ENCODE measurements at regions not wholly inside any gene's neighbourhood (a gene's known extent, or its start where the extent isn't known, plus 50 kb on each side); places are given as distances from the start of the nearest gene placed in this dataset.
A peak's percentile ranks its signal among the peaks of the same experiment; 100 is the strongest.

GRCh38 chrX:8346892-8347291, 117.7 kb upstream of the VCX3B start:
- peaks cover 0 to 5% (median 0%) of the 10 kb centered on the region in 10 experiments; a peak in 1 of 20 replicates for H3K4me1 ChIP-seq
- H3K27ac ChIP-seq, result no peak overlapping the region
- H3K36me3 ChIP-seq, result no peaks in the 10 kb centered on the region
- no peak overlapping the region for H3K9ac ChIP-seq
- H4K20me1 ChIP-seq, result no peaks in the 10 kb centered on the region
- TF ChIP-seq Cebpa-rat (IDR thresholded peaks at IDR 0.05), result no peak
- no peak overlapping the region for H3K4me3 ChIP-seq
- no peaks in the 10 kb centered on the region for H3K9me3 ChIP-seq (replicated peaks in 1 of 11)
- H3K4me2 ChIP-seq, result no peak overlapping the region
- no peaks in the 10 kb centered on the region for H3K27me3 ChIP-seq

DNA sequence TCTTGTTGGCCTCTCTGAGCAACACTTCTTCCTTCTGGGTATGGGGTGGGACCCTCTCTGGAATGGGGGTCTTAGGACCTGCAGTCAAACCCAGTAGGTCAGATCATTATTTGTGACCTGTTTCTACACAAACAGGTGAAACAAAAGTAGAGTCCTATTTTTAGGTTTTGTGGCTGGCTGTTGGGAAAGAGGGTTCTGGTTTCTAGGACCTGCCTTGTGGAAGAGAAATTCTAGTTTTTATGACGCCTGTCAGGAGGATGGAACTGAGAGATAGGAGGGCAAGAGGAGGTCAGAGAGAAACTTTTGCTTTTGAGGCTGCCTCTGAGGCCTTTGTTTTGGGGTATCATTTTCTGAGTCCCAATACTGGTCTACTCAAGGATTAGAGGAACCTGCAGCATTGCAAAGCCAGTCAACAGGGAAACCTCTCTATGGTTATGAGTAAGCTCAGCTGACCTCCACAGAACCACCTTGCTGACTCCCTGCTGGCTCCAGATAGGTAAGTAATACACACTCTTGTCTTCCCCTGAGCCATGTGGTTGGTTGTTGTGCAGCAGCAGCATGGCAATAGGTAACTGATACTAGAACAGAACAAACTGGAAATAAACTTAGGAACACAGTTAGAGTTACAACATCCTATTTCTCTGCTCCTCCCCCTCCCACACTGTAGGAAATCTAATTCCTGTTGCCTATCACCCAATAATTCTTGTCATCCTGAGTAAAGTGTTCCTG, 114.7 kb upstream of the VCX3B start:
- Histone ChIP-seq H3K27me3 (no peaks in the 10 kb centered on the region), H3K4me3 (no peak overlapping the region), H3K27ac (no peak overlapping the region), H3K36me3 (no peaks in the 10 kb centered on the region), H3K9ac (no peak overlapping the region), H3K4me1 (no peaks in the 10 kb centered on the region), H3K9me3 (replicated peaks in 1 of 11) (no peaks in the 10 kb centered on the region), H4K20me1 (no peaks in the 10 kb centered on the region), H3K4me2 (no peak overlapping the region)
- no peak for TF ChIP-seq Cebpa-rat (IDR thresholded peaks at IDR 0.05)

- no peak for TF ChIP-seq Cebpa-rat (IDR thresholded peaks at IDR 0.05)
- Histone ChIP-seq H3K27ac (no peak overlapping the region), H3K27me3 (no peaks in the 10 kb centered on the region), H3K4me2 (no peak overlapping the region), H3K4me1 (no peaks in the 10 kb centered on the region), H3K9me3 (replicated peaks in 1 of 11) (no peaks in the 10 kb centered on the region), H3K9ac (no peak overlapping the region), H4K20me1 (no peaks in the 10 kb centered on the region), H3K4me3 (no peak overlapping the region), H3K36me3 (no peaks in the 10 kb centered on the region)
Measured at GRCh38 chrX:8358302-8358701, 106.3 kb upstream of the VCX3B start.

- Histone ChIP-seq H4K20me1 (no peaks in the 10 kb centered on the region), H3K4me1 (peaks cover 0 to 7% (median 6%) of the 10 kb centered on the region in 10 experiments; a peak in 4 of 20 replicates), H3K27me3 (no peaks in the 10 kb centered on the region), H3K4me2 (peak overlapping the region in 5 of 11 experiments; percentile 7 to 45 (median 30); a peak in 6 of 22 replicates), H3K4me3 (no peak overlapping the region), H3K36me3 (no peaks in the 10 kb centered on the region), H3K9ac (no peak overlapping the region), H3K9me3 (replicated peaks in 1 of 11) (no peaks in the 10 kb centered on the region), H3K27ac (no peak overlapping the region)
- no peak for TF ChIP-seq Cebpa-rat (IDR thresholded peaks at IDR 0.05)
Measured at GRCh38 chrX:8364369-8365141, 100.1 kb upstream of the VCX3B start.

GRCh38 chrX:8366481-8366880, 98.1 kb upstream of the VCX3B start:
- H3K4me3 ChIP-seq, result no peak overlapping the region
- H3K36me3 ChIP-seq, result no peaks in the 10 kb centered on the region
- no peak for TF ChIP-seq Cebpa-rat (IDR thresholded peaks at IDR 0.05)
- no peaks in the 10 kb centered on the region for H3K27me3 ChIP-seq
- H3K4me1 ChIP-seq, result peaks cover 0 to 7% (median 6%) of the 10 kb centered on the region in 10 experiments; a peak in 4 of 20 replicates
- H3K9me3 ChIP-seq (replicated peaks in 1 of 11), result no peaks in the 10 kb centered on the region
- H4K20me1 ChIP-seq, result no peaks in the 10 kb centered on the region
- H3K4me2 ChIP-seq, result no peak overlapping the region
- no peak overlapping the region for H3K27ac ChIP-seq
- no peak overlapping the region for H3K9ac ChIP-seq

DNA sequence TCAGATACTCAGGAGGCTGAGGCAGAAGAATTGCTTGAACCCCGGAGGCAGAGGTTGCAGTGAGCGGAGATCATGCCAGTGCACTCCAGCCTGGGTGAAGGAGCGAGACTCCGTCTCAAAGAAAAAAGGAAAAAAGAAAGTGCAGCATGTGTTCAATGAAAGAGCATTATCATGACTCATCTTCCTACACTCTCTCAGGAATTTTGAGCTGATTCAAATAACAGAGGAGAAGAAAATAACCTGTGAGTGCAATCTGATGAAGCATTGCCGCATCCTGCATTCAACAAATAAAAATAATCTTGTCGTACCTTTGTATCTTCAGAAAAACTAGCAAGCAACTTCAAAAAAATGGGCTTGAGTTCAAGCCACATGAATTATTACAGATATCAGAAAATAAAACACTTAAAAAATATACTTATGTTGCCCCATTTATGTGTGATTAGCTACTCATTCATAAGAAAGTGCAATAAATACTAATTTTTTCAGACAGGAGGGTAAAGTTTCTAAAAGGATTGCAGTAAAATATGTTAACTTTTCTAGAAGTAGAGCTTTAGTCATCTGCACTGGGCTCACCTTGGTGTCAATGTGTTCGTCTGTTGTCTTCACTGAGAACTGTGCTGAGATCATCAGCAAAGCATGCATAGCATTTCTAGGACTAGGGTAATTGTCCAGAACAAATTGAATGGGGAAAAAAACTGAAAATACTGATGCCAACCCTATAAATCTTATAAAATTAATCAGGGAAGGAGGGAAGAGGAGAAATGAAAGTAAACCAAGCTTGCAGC, 90.4 kb upstream of the VCX3B start:
- no peak overlapping the region for H3K27ac ChIP-seq
- no peaks in the 10 kb centered on the region for H3K36me3 ChIP-seq
- no peak for TF ChIP-seq Cebpa-rat (IDR thresholded peaks at IDR 0.05)
- no peak overlapping the region for H3K4me3 ChIP-seq
- no peak overlapping the region for H3K9ac ChIP-seq
- no peaks in the 10 kb centered on the region for H4K20me1 ChIP-seq
- H3K9me3 ChIP-seq (replicated peaks in 1 of 11), result peaks cover 17 to 37% (median 23%) of the 10 kb centered on the region in 11 experiments
- H3K4me1 ChIP-seq, result no peaks in the 10 kb centered on the region
- no peaks in the 10 kb centered on the region for H3K27me3 ChIP-seq
- no peak overlapping the region for H3K4me2 ChIP-seq

GRCh38 chrX:8377041-8377440, 87.6 kb upstream of the VCX3B start:
- TF ChIP-seq Cebpa-rat (IDR thresholded peaks at IDR 0.05), result no peak
- Histone ChIP-seq H3K9me3 (replicated peaks in 1 of 11) (peaks cover 17 to 35% (median 23%) of the 10 kb centered on the region in 11 experiments), H3K4me3 (no peak overlapping the region), H3K9ac (no peak overlapping the region), H3K4me1 (peaks cover 0 to 12% (median 3%) of the 10 kb centered on the region in 10 experiments; a peak in 6 of 20 replicates), H3K27ac (no peak overlapping the region), H4K20me1 (no peaks in the 10 kb centered on the region), H3K27me3 (no peaks in the 10 kb centered on the region), H3K4me2 (no peak overlapping the region), H3K36me3 (no peaks in the 10 kb centered on the region)

GRCh38 chrX:8390771-8391170, 73.9 kb upstream of the VCX3B start:
- Histone ChIP-seq H3K9ac (no peak overlapping the region), H3K4me1 (no peaks in the 10 kb centered on the region), H3K4me3 (no peak overlapping the region), H3K4me2 (no peak overlapping the region), H3K36me3 (no peaks in the 10 kb centered on the region), H4K20me1 (no peaks in the 10 kb centered on the region), H3K27ac (no peak overlapping the region), H3K9me3 (replicated peaks in 1 of 11) (no peaks in the 10 kb centered on the region), H3K27me3 (no peaks in the 10 kb centered on the region)
- TF ChIP-seq Cebpa-rat (IDR thresholded peaks at IDR 0.05), result no peak

- Histone ChIP-seq H3K27ac (no peak overlapping the region), H3K4me3 (no peak overlapping the region), H3K4me2 (no peak overlapping the region)
Measured at GRCh38 chrX:8403988-8404387, 60.6 kb upstream of the VCX3B start.

More at GRCh38 chrX:8403988-8404387, 60.6 kb upstream of the VCX3B start:
- Histone ChIP-seq H3K27me3 (peaks cover 0 to 25% (median 0%) of the 10 kb centered on the region in 11 experiments; a peak in 7 of 22 replicates), H3K36me3 (no peaks in the 10 kb centered on the region), H3K9ac (no peak overlapping the region), H3K4me1 (peaks cover 0 to 13% (median 5%) of the 10 kb centered on the region in 10 experiments; a peak in 6 of 20 replicates), H3K9me3 (replicated peaks in 1 of 11) (peaks cover 6 to 21% (median 11%) of the 10 kb centered on the region in 11 experiments; a peak in 21 of 22 replicates), H4K20me1 (no peaks in the 10 kb centered on the region)
- TF ChIP-seq Cebpa-rat (IDR thresholded peaks at IDR 0.05), result no peak
